CD4-positive, CD25-positive, alpha-beta regulatory T cell (primary cell): ENCODE measurements at regions not wholly inside any gene's neighbourhood (a gene's known extent, or its start where the extent isn't known, plus 50 kb on each side); places are given as distances from the start of the nearest gene placed in this dataset.

Experiments used
- ATAC-seq, 2 donors: fragments of 150-1000 bp; cut with Tn5 transposase; one replicate each; pipeline ENCODE4 v1.10.0; 2021; ENCODE audit warnings: low read depth in 2 of 2, moderate number of reproducible peaks in 2 of 2, moderate library complexity in 1 of 2
- DNase-seq, 3 donors: peaks; one replicate each; pipeline versions ENCODE4 v3.0.0 to v3.0.0-alpha.2; 2012 to 2022; ENCODE audit warnings: mixed read lengths in 1 of 3
- H3K27ac ChIP-seq: one replicate; pipeline ENCODE4 v1.7.0; 2013; ENCODE audit warnings: mild to moderate bottlenecking, low read length; ENCODE audit not compliant: insufficient read depth, poor library complexity, severe bottlenecking
- H3K27me3 ChIP-seq: one replicate; pipeline ENCODE4 v1.7.0; 2013; ENCODE audit warnings: low read length; ENCODE audit not compliant: control insufficient read depth, insufficient read depth
- H3K36me3 ChIP-seq: one replicate; pipeline ENCODE4 v1.7.0; 2013; ENCODE audit warnings: mild to moderate bottlenecking, low read length, moderate library complexity; ENCODE audit not compliant: control insufficient read depth, insufficient read depth
- H3K4me1 ChIP-seq: 2 replicates; pipeline ENCODE4 v1.7.0; 2013; ENCODE audit warnings: mild to moderate bottlenecking, low read length; ENCODE audit not compliant: insufficient read depth, control insufficient read depth, poor library complexity, severe bottlenecking
- H3K4me3 ChIP-seq: one replicate; pipeline ENCODE4 v1.7.0; 2013; ENCODE audit warnings: low read depth, mild to moderate bottlenecking, low read length, moderate library complexity
- H3K9me3 ChIP-seq, 2 experiments: 1 replicate in 1 of 2; 2 replicates in 1 of 2; pipeline ENCODE4 v1.7.0; 2013; ENCODE audit warnings: low read length in 2 of 2, mild to moderate bottlenecking in 1 of 2, moderate library complexity in 1 of 2; ENCODE audit not compliant: control insufficient read depth in 2 of 2
- H3K27ac Mint-ChIP-seq, 3 donors: one replicate each; pipeline ENCODE4 v1.8.0; 2020 to 2022; ENCODE audit warnings: mild to moderate bottlenecking in 3 of 3, mixed read lengths in 3 of 3, moderate library complexity in 2 of 3
- H3K27me3 Mint-ChIP-seq: one replicate; pipeline ENCODE4 v1.8.0; 2022; ENCODE audit warnings: mild to moderate bottlenecking, mixed read lengths
- H3K36me3 Mint-ChIP-seq: one replicate; pipeline ENCODE4 v1.8.0; 2020; ENCODE audit warnings: mixed read lengths
- H3K4me1 Mint-ChIP-seq, 4 donors: one replicate each; pipeline ENCODE4 v1.8.0; 2020 to 2022; ENCODE audit warnings: mixed read lengths in 4 of 4, mild to moderate bottlenecking in 1 of 4
- H3K4me3 Mint-ChIP-seq, 4 donors: one replicate each; pipeline ENCODE4 v1.8.0; 2020 to 2022; ENCODE audit warnings: mild to moderate bottlenecking in 4 of 4, mixed read lengths in 4 of 4, moderate library complexity in 3 of 4
- H3K9me3 Mint-ChIP-seq, 7 donors: one replicate each; pipeline ENCODE4 v1.8.0; 2020 to 2022; ENCODE audit warnings: mixed read lengths in 7 of 7, mild to moderate bottlenecking in 3 of 7, moderate library complexity in 2 of 7

- no peaks in the 10 kb centered on the region for H3K9me3 ChIP-seq
- H3K4me3 ChIP-seq: no peak overlapping the region
- H3K4me3 Mint-ChIP-seq: no peak overlapping the region
- H3K36me3 ChIP-seq: no peaks in the 10 kb centered on the region
- H3K27me3 ChIP-seq: no peaks in the 10 kb centered on the region
- H3K4me1 ChIP-seq: no peaks in the 10 kb centered on the region
- no peak overlapping the region for H3K27ac ChIP-seq
- H3K9me3 Mint-ChIP-seq: peaks cover under 1 to 12% (median 5%) of the 10 kb centered on the region in 7 donors
- H3K27me3 Mint-ChIP-seq: no peaks in the 10 kb centered on the region
- H3K27ac Mint-ChIP-seq: no peak overlapping the region
- ATAC-seq (no peak), DNase-seq (no peak)
- no peaks in the 10 kb centered on the region for H3K36me3 Mint-ChIP-seq
- H3K4me1 Mint-ChIP-seq: no peaks in the 10 kb centered on the region
Measured at GRCh38 chr3:117734496-117734895, 1024.9 kb downstream of the TUSC7 start.

GRCh38 chr3:117735481-117736101, 1026.0 kb downstream of the TUSC7 start:
- peaks cover 1 to 12% (median 5%) of the 10 kb centered on the region in 7 donors for H3K9me3 Mint-ChIP-seq
- no peak overlapping the region for H3K4me3 Mint-ChIP-seq
- no peaks in the 10 kb centered on the region for H3K4me1 ChIP-seq
- DNase-seq: no peak
- no peaks in the 10 kb centered on the region for H3K27me3 ChIP-seq
- H3K27me3 Mint-ChIP-seq: no peaks in the 10 kb centered on the region
- no peaks in the 10 kb centered on the region for H3K9me3 ChIP-seq
- H3K27ac Mint-ChIP-seq: no peak overlapping the region
- no peaks in the 10 kb centered on the region for H3K36me3 Mint-ChIP-seq
- no peak overlapping the region for H3K4me3 ChIP-seq
- H3K27ac ChIP-seq: no peak overlapping the region
- no peak for ATAC-seq
- H3K36me3 ChIP-seq: no peaks in the 10 kb centered on the region
- no peaks in the 10 kb centered on the region for H3K4me1 Mint-ChIP-seq

- no peaks in the 10 kb centered on the region for H3K27me3 ChIP-seq
- H3K36me3 Mint-ChIP-seq: no peaks in the 10 kb centered on the region
- no peak overlapping the region for H3K4me3 ChIP-seq
- no peaks in the 10 kb centered on the region for H3K9me3 ChIP-seq
- DNase-seq: no peak
- H3K27ac Mint-ChIP-seq: no peak overlapping the region
- H3K4me1 Mint-ChIP-seq: no peaks in the 10 kb centered on the region
- ATAC-seq: no peak
- H3K4me3 Mint-ChIP-seq: no peak overlapping the region
- H3K9me3 Mint-ChIP-seq: peaks cover 1 to 12% (median 5%) of the 10 kb centered on the region in 7 donors
- H3K27ac ChIP-seq: no peak overlapping the region
- H3K27me3 Mint-ChIP-seq: no peaks in the 10 kb centered on the region
- no peaks in the 10 kb centered on the region for H3K36me3 ChIP-seq
- no peaks in the 10 kb centered on the region for H3K4me1 ChIP-seq
Measured at GRCh38 chr3:117736846-117737245, 1027.3 kb downstream of the TUSC7 start.

GRCh38 chr3:117743993-117744392, 1034.4 kb downstream of the TUSC7 start:
- Histone ChIP-seq H3K27ac (no peak overlapping the region), H3K9me3 (no peaks in the 10 kb centered on the region), H3K36me3 (no peaks in the 10 kb centered on the region), H3K4me3 (no peak overlapping the region), H3K4me1 (no peaks in the 10 kb centered on the region), H3K27me3 (no peaks in the 10 kb centered on the region)
- Mint-ChIP-seq H3K36me3 (no peaks in the 10 kb centered on the region), H3K27ac (no peak overlapping the region), H3K27me3 (no peaks in the 10 kb centered on the region), H3K4me3 (no peak overlapping the region), H3K9me3 (peaks cover 0 to 15% (median 6%) of the 10 kb centered on the region in 7 donors), H3K4me1 (no peaks in the 10 kb centered on the region)
- ATAC-seq: no peak
- no peak for DNase-seq

- ATAC-seq (no peak), DNase-seq (no peak)
- Histone ChIP-seq H3K4me3 (no peak overlapping the region), H3K27ac (no peak overlapping the region), H3K9me3 (no peaks in the 10 kb centered on the region), H3K27me3 (no peaks in the 10 kb centered on the region), H3K4me1 (no peaks in the 10 kb centered on the region), H3K36me3 (no peaks in the 10 kb centered on the region)
- Mint-ChIP-seq H3K27me3 (no peaks in the 10 kb centered on the region), H3K27ac (no peak overlapping the region), H3K4me1 (no peaks in the 10 kb centered on the region), H3K9me3 (peaks cover 0 to 20% (median 4%) of the 10 kb centered on the region in 7 donors), H3K4me3 (no peak overlapping the region), H3K36me3 (no peaks in the 10 kb centered on the region)
Measured at GRCh38 chr3:117744935-117745334, 1035.4 kb downstream of the TUSC7 start.

GRCh38 chr3:117745516-117745915, 1035.9 kb downstream of the TUSC7 start:
- Histone ChIP-seq H3K27me3 (no peaks in the 10 kb centered on the region), H3K4me3 (no peak overlapping the region), H3K36me3 (no peaks in the 10 kb centered on the region), H3K9me3 (no peaks in the 10 kb centered on the region), H3K27ac (no peak overlapping the region), H3K4me1 (no peaks in the 10 kb centered on the region)
- Mint-ChIP-seq H3K27me3 (no peaks in the 10 kb centered on the region), H3K36me3 (no peaks in the 10 kb centered on the region), H3K4me1 (no peaks in the 10 kb centered on the region), H3K9me3 (peaks cover 0 to 20% (median 3%) of the 10 kb centered on the region in 7 donors), H3K4me3 (no peak overlapping the region), H3K27ac (no peak overlapping the region)
- DNase-seq: no peak
- no peak for ATAC-seq

GRCh38 chr3:117746066-117746465, 1036.5 kb downstream of the TUSC7 start:
- peaks cover 0 to 20% (median 5%) of the 10 kb centered on the region in 7 donors for H3K9me3 Mint-ChIP-seq
- no peaks in the 10 kb centered on the region for H3K27me3 Mint-ChIP-seq
- Histone ChIP-seq H3K27ac (no peak overlapping the region), H3K4me1 (no peaks in the 10 kb centered on the region), H3K4me3 (no peak overlapping the region), H3K9me3 (no peaks in the 10 kb centered on the region), H3K27me3 (no peaks in the 10 kb centered on the region), H3K36me3 (no peaks in the 10 kb centered on the region)
- no peak overlapping the region for H3K27ac Mint-ChIP-seq
- no peak for DNase-seq
- H3K4me1 Mint-ChIP-seq: no peaks in the 10 kb centered on the region
- no peak overlapping the region for H3K4me3 Mint-ChIP-seq
- no peaks in the 10 kb centered on the region for H3K36me3 Mint-ChIP-seq
- no peak for ATAC-seq

GRCh38 chr3:117748131-117748530, 1038.6 kb downstream of the TUSC7 start:
- no peak for ATAC-seq
- no peaks in the 10 kb centered on the region for H3K27me3 ChIP-seq
- no peak overlapping the region for H3K27ac ChIP-seq
- H3K36me3 ChIP-seq: no peaks in the 10 kb centered on the region
- Mint-ChIP-seq H3K4me1 (no peaks in the 10 kb centered on the region), H3K9me3 (peaks cover 0 to 16% (median 5%) of the 10 kb centered on the region in 7 donors), H3K27me3 (no peaks in the 10 kb centered on the region), H3K4me3 (no peak overlapping the region), H3K27ac (no peak overlapping the region), H3K36me3 (no peaks in the 10 kb centered on the region)
- no peak for DNase-seq
- H3K4me3 ChIP-seq: no peak overlapping the region
- H3K4me1 ChIP-seq: no peaks in the 10 kb centered on the region
- H3K9me3 ChIP-seq: no peaks in the 10 kb centered on the region
